ENCODE measurements at regions not wholly inside any gene's neighbourhood (a gene's known extent, or its start where the extent isn't known, plus 50 kb on each side); places are given as distances from the start of the nearest gene placed in this dataset.

DNA sequence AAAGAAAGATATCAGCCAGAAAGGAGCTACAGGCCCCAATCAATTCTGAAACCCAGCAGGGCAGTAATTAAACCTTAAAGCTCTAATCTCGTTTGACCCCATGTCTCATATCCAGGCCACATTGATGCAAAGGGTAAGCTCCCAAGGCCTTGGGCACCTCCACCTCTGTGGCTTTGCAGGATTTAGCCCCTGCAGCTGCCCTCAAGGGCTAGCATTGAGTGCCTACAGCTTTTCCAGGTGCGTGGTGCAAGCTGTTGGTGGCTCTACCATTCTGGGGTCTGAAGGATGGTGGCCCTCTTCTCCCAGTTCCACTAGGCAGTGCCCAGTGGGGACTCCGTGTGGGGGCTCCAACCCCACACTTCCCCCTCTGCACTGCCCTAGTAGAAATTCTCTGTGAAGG is 429.9 kb downstream of the NPHP4 start:
- Histone ChIP-seq H3K36me3 (no peaks in the 10 kb centered on the region), H3K9me3 (no peaks in the 10 kb centered on the region), H3K27ac (no peak overlapping the region), H3K4me1 (no peaks in the 10 kb centered on the region), H3K27me3 (no peaks in the 10 kb centered on the region), H3K4me3 (no peak overlapping the region)
- no peak for DNase-seq (ENCODE audit: low spot score in 2 of 2)
- TF ChIP-seq, protein P1, sequence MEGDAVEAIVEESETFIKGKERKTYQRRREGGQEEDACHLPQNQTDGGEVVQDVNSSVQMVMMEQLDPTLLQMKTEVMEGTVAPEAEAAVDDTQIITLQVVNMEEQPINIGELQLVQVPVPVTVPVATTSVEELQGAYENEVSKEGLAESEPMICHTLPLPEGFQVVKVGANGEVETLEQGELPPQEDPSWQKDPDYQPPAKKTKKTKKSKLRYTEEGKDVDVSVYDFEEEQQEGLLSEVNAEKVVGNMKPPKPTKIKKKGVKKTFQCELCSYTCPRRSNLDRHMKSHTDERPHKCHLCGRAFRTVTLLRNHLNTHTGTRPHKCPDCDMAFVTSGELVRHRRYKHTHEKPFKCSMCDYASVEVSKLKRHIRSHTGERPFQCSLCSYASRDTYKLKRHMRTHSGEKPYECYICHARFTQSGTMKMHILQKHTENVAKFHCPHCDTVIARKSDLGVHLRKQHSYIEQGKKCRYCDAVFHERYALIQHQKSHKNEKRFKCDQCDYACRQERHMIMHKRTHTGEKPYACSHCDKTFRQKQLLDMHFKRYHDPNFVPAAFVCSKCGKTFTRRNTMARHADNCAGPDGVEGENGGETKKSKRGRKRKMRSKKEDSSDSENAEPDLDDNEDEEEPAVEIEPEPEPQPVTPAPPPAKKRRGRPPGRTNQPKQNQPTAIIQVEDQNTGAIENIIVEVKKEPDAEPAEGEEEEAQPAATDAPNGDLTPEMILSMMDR (IDR thresholded peaks at IDR 0.05) = no peak
- intact Hi-C loops (cut with DNase I) = no loop called here

DNA sequence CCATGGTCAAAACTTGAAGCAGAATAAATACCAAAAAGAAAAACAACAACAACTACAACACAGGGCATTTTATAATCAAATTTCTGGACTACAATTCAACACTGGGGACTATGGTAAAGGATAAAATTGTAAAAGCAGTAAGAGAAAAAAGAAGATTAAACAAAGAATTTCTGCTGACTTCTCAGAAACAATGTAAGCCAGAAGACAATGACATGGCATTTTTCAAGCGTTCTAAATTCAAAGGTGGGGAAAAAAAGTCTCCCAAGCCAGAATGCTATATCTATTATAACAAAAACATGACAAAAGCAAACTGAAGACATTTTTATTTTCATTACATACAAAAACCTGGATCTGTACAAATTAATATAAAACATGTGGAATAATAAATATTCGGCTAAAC is 433.1 kb downstream of the NPHP4 start:
- H3K27me3 ChIP-seq = no peaks in the 10 kb centered on the region
- H3K9me3 ChIP-seq = no peaks in the 10 kb centered on the region
- TF ChIP-seq, protein P1 (IDR thresholded peaks at IDR 0.05) = no peak
- H3K36me3 ChIP-seq = no peaks in the 10 kb centered on the region
- intact Hi-C loops (cut with DNase I) = no loop called here
- no peaks in the 10 kb centered on the region for H3K4me1 ChIP-seq
- H3K27ac ChIP-seq = no peak overlapping the region
- no peak for DNase-seq (ENCODE audit: low spot score in 2 of 2)
- no peak overlapping the region for H3K4me3 ChIP-seq

DNA sequence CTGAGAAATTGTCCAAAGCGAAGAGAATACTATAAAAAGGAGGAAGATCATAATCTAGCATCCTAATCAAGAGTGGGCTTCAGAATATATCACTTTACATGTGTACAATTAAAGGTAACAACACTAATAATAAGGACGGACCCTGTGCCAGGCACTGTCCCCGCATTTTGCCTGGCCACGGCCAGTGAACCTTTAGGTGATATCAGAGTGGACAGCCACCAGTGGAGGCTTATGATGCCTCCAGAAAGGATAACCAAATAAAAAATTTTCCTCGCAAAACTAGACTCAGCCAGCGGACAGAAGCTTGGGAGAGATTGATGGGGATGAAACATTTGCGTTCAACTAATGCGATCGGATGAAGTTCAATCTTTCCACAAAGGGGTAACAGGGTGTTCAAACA is 436.4 kb downstream of the NPHP4 start:
- intact Hi-C loops (cut with DNase I) = no loop called here
- no peaks in the 10 kb centered on the region for H3K36me3 ChIP-seq
- H3K27me3 ChIP-seq = no peaks in the 10 kb centered on the region
- DNase-seq (ENCODE audit: low spot score in 2 of 2) = no peak
- H3K4me3 ChIP-seq = no peak overlapping the region
- no peak overlapping the region for H3K27ac ChIP-seq
- TF ChIP-seq, protein P1 (IDR thresholded peaks at IDR 0.05) = no peak
- H3K9me3 ChIP-seq = no peaks in the 10 kb centered on the region
- no peaks in the 10 kb centered on the region for H3K4me1 ChIP-seq

DNA sequence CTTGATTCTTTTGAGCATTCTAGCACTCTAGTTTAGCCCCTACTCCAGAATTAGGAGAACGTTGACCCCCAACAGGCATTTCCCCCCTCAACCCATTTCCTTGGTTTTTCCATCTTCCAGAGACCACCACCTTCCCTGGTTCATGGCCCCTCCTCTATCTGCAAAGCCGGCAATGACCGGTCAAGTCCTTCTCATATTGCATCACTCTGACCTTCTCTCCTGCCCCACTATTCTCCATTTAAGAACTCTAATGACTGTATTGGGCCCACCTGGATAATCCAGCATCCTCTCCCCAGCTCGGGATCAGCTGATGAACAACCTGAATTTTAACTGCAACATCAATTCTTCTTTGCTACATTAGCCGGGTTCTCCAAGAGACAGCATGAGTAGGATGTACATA is 437.4 kb downstream of the NPHP4 start:
- Histone ChIP-seq H3K9me3 (no peaks in the 10 kb centered on the region), H3K27me3 (no peaks in the 10 kb centered on the region), H3K4me1 (no peaks in the 10 kb centered on the region), H3K4me3 (no peak overlapping the region), H3K36me3 (no peaks in the 10 kb centered on the region), H3K27ac (no peak overlapping the region)
- TF ChIP-seq, protein P1 (IDR thresholded peaks at IDR 0.05) = no peak
- DNase-seq (ENCODE audit: low spot score in 2 of 2) = no peak
- intact Hi-C loops (cut with DNase I) = no loop called here

DNA sequence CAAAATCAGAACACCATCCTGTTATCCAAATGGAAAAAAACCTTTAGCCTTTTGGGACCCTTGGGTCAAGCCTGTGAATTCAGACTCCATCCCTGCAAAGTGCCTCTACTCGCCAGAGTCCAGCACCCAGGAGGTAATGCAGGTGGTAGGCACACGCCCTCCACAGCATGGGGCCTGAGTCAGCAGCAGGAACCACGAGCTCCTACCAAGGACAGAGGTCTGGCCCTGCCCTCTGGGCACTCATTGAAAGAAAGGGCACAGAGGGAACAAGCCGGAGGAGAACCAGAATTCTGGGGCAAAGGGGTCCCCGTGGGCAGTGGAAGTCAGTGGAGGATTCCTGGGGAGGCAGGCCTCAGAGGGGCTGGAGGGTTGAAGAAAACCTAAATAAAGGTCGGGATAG is 438.1 kb downstream of the NPHP4 start:
- Histone ChIP-seq H3K9me3 (no peaks in the 10 kb centered on the region), H3K27me3 (no peaks in the 10 kb centered on the region), H3K36me3 (no peaks in the 10 kb centered on the region), H3K4me1 (no peaks in the 10 kb centered on the region), H3K4me3 (no peak overlapping the region), H3K27ac (no peak overlapping the region)
- TF ChIP-seq, protein P1 (IDR thresholded peaks at IDR 0.05) = no peak
- intact Hi-C loops (cut with DNase I) = no loop called here
- DNase-seq (ENCODE audit: low spot score in 2 of 2) = no peak

DNA sequence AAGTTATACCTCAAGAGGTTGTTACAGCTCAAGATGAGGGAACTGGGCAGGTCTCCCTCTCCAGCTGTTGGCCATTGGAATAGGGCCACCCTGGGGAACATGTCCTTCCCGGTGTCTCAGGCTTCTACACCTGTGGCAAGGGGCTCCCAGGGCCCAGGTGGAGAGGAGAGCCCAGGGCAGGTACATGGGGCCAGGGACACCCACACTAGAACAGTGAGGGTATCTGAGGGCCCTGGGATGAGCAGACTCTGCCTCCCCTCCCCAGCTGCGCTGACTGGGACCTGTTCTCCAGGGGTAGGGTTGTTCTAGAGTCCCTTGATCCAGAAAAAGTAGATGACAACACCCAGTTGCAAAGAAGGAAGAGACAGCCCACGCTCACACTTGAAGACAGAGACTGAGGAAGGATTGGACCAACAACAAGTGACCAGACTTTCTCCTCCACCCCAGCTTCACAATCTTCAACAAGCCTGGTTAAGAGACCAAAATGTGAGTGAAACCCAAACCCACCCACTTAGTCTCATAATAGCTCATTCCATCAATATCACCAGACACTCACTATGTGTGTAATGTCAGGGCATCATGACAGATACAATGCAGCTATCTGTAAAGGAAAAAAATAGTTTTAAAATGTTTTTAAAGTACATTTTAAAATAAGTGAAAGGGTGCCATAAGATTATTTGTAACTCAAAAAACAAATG is 439.3 kb downstream of the NPHP4 start:
- intact Hi-C loops (cut with DNase I) = no loop called here
- Histone ChIP-seq H3K4me3 (no peak overlapping the region), H3K27me3 (no peaks in the 10 kb centered on the region), H3K27ac (no peak overlapping the region), H3K4me1 (no peaks in the 10 kb centered on the region), H3K36me3 (no peaks in the 10 kb centered on the region), H3K9me3 (no peaks in the 10 kb centered on the region)
- TF ChIP-seq, protein P1 (IDR thresholded peaks at IDR 0.05) = no peak
- DNase-seq (ENCODE audit: low spot score in 2 of 2) = no peak
